Pulmonary artery endothelial cell (primary cell): ENCODE measurements at regions not wholly inside any gene's neighbourhood (a gene's known extent, or its start where the extent isn't known, plus 50 kb on each side); places are given as distances from the start of the nearest gene placed in this dataset.

Source experiments
- DNase-seq: peaks from one replicate; pipeline ENCODE4 v3.0.0-alpha.2; 2011; ENCODE audit warnings: low read depth, low spot score

DNA sequence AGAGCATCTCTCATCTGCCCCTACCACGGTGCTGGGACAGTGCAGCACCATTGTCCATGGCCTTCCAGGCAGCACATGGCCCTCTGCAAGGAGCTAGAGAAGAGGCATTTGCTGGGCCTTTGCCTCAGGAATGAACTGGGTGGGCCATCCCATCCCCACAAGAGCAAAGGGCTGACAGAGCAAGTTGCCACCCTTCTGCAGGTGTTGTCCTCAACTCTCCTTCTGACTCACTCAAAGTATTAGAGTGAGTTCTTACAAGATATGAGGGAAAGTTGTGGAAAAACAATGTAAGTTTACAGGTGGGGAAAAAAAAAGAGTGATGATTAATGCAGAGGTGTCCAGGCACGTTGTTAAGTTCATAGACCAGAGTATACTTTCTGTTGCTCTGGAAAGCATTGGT lies 261.2 kb downstream of the SKIDA1 start:
- no peak for DNase-seq

DNA sequence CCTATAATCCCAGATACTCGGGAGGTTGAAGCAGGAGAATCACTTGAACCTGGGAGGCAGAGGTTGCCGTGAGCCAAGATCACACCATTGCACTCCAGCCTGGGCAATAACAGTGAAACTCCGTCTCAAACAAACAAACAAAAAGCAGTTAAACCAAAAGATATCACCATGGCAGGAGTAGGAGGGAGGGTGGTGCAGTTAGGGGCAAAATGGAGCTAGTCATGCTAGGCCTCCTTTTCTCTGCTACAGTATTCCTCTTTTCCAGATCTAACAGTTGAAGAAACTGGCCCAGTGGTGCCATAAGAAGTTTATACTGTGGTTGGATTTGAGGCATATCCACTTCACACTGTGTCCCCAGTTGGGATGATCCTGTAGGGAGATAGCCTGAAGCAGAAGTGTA lies 261.6 kb downstream of the SKIDA1 start:
- DNase-seq: no peak

DNA sequence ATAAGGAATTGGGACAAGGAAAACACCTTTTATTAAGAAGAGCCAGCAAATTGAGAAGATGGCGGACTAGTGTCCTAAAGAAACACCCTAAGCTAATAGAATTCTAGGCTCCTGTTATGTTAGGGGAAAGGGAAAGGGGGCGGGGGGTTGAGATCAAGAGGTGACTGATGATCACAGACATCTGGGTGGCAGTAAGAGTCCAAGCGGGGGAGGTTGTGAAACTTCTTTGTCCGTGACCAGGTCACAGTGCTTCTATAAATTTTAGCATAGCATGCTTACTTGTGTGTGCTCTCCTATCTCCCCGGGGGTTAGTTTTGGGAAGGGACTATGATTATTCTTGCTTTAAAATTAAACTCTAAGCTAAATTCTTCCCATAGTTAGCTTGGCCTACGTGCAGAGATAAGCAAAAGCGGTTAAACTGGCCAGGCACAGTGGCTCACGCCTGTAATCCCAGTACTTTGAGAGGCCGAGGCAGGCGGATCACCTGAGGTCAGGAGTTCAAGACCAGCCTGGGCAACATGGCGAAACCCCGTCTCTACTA lies 262.1 kb downstream of the SKIDA1 start:
- no peak for DNase-seq

DNA sequence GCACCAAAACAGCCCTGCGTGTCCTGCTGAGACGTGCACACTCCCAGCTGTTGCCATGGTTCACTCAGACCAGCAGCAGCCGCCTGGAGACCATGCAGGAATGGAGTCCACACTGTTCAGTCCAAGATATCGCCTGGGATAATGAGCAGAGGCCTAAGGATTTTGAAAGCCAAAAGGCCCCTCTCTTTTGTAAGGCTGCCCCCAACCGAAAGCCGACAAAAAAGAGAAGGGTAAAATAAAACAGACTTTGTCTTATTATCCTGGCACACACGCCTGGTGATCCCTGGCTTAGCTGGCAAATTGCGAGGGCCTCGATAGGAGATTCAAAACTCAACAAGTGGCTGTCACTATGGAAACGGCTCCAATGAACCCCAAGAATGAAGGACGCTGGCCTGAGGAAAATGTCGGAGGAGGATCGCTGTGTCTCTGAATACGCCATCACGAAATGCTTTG lies 263.6 kb downstream of the SKIDA1 start:
- no peak for DNase-seq

DNA sequence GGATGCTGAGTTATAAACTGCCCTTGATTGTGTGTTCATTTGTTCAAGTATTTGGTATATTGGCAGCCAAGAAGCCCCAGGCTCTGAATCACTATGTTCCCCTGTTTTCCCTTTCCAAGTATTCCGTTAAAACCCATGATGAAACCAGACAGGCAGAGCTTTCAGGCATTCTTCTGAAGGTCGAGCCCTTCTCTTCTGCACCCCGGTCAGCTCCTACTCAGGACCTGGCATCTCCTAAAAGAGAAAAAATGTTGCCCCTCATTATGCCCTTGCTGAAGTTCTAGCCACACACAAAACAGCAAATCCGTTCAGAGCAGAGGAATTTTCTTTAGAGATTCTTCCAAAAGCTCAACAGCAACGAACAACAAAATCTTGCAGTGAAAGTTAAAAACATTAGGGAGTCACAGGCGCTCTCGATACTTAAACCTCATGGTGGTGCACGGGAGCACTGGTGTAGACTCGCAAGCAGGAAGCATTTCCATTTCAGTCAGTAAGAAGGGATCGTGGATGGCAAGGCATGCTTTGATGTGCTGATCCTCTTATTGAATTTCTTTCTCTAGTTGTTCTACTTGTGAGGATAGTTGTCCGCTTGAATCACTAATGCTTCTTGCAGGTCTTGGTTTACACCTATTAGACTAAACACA lies 264.9 kb downstream of the SKIDA1 start:
- DNase-seq: no peak

DNA sequence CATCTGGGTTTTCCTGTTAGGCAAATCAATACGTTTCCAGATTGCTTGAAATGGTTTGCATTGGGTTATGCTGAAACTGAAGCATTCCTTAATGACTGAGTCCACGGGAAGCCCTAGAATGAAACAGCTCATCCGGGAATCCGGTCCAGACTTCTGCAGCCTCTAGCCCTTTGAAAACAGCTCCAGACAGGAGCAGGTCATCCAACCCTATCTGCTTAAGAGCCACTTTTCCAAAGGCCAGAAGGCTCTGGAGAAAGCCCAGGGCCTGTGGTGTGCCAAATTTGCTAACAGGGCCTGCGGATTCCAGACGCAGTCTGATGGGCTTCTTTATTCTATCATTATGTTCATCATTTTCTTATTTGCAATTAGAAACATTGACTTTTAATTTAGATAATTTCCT lies 265.4 kb downstream of the SKIDA1 start:
- no peak for DNase-seq

DNA sequence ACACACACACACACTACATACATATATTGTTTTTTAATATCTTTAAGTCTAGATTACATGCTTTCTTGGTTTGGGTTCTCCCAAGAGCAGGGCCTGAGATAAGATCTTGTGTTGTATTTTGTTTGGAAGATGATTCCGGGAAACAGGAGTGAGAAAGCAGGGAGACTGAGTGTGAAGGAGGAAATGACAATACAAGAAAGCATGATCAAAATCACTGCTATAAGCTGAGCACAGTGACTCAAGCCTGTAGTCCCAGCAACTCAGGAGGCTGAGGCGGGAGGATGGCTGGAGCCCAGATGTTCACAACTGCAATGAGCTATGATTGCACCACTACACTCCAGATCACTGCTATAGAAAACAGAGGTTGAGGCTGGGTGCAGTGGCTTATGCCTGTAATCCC lies 267.6 kb downstream of the SKIDA1 start:
- no peak for DNase-seq

DNA sequence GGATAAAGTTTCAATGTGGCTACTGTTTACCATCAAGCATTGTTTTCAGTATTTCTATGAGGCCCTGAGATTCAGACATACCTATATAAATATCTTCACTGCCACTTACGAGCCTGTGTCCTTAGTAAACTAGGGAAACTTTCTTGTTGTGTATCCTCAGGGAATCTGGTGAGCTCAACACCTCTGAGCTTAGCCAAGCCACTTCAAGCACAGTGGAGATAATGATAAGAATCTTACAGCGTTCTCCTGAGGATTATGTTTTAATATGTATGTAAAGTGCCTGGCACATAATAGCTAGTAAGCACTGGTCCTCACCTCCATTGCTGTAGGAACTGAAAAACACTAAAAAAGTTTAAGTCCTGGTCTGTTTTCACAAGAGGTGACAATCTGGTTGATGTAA lies 268.3 kb downstream of the SKIDA1 start:
- no peak for DNase-seq

DNA sequence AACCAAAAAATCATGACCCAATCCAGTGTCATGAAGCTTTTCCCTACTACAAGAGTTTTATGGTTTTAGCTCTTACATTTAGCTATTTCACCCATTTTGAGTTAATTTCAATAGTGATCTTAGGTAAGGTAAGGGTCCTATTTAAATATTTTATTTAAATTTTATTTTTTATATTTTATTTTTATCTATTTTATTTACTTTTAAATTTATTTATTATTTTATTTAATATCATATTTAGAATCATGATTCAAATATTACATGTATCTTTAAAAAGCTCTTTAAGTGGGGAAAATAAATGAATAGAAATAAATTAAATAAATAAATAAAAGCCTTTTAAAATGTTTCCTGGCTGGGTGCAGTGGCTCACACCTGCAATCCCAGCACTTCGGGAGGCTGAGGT lies 276.0 kb downstream of the SKIDA1 start:
- no peak for DNase-seq

DNA sequence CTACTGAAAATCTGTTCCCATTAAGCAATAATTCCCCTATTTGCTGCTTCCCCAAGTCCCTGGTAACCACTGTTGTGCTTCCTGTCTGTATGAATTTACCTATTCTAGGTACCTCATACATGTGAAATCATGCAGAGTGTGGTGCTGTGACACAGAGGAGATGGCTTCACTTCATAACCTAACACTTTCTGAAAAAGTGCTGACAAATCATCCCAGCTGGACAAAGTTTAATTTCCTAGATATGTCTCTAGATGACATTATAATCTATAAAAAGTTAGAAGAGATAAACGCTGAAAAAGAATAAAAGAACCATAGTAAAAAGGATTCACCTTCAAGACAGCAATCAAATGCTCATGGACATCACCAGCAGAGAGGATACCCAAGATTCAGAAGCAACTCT lies 277.9 kb downstream of the SKIDA1 start:
- DNase-seq: no peak

DNA sequence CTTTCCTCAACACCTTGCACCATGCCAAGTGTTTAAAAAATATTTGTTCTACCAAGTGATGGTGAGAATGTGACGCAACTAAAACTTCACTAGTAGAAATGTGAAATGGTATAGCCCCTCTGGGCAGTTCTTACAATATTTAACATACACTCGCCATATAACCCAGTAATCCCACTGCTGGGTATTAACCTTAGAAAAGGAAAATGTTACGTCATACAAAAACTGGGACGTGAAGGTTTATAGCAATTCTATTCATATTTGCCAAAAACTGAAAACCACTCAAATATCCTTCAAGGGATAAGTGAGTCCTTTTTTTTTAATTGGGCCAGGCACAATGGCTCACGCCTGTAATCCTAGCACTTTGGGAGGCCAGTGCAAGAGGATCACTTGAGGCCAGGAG lies 279.3 kb downstream of the SKIDA1 start:
- DNase-seq: no peak

DNA sequence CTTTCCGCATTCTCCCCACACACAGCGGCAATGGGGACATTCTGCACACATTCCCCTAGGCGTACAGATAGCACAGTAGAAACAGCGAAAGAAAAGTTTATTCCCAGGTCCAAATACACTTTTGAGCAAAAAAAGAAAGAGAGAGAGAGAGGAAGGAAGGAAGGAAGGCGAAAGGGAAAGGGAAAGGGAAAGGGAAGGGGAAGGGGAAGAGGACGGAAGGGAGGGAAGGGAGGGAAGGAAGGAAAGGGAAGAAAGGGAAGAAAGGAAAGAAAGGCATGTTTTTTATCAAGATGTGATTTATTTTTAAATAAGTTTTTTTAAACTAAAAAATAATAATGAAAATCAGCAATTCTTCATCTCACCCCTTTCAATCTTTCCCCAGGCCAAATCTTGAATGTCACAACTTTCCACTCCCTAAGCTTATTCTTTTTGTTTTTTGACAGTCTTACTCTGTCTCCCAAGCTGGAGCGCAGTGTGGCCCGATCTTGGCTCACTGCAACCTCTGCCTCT lies 281.7 kb downstream of the SKIDA1 start:
- DNase-seq: no peak

DNA sequence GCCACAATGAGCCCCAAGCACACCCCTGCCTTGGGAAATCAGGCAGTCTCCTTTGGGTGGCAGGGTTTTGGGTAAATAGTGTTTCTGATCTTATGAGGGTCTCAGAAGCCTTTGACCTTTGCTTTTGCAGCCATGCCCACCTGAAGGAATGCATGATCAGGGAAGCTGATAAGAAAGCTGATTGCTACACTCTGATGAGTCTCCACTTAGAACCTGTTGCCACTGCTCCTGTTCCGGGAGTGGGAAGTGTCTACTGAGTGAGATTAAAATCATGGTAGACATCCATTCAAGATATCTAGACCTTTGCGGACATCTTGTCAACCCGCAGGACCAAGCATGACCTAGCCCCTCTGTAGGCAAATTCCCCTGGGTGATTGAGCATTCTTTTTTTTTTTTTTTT lies 282.6 kb downstream of the SKIDA1 start:
- no peak for DNase-seq

DNA sequence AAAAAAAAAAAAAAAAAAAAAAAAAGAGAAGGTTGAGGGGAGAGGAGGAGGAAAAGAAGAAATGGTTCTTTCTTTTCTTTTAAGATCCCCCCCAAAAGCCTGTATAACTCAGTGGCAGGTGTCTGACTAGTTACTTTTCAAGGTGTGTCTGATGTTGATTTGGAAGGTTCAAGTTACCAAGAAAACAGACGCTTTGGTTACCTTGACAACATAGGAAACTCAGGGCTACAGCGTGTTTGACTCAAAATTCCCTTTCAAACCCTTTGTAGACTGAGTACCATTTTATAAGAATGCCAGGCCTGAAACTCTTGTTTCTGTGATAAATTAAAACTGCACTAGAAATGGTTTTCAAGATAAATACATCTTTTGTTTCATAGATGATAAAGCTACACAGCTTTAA lies 286.8 kb downstream of the SKIDA1 start:
- DNase-seq: no peak

DNA sequence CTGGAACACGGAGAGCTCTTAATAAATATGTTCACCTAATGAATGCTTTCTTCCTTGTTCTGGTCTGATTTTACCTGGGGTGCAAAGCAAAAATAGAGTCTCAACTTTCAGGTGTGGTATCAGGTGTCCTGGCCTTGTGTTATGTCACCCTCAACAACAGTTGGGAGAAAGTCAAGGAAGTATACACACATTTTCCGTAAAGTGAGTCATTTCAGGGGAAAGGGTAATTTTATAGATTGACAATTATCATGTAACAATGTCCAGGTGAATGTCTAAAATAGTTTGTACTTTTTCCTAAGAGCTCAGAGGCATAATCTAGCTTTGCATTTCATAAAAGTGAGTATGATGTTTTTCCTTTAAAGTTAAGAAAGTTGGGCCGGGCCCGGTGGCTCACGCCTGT lies 287.4 kb downstream of the SKIDA1 start:
- no peak for DNase-seq

DNA sequence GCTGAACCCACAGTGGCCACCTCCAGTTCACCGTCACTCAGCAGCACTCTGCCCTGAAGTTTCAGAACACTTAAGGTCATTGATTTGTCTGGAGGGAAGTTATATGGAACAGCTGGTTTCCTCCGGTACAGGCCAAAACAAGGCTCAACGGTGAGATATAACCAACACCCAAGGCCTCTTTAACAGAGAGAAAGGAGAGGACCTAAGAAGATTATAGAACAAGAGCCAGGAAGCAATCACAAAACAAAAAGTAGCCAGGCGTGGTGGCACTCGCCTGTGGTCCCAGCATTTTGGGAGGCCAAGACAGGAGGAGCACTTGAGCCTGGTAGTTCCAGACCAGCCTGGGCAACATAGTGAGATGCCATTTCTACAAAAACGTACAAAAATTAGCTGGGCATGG lies 290.7 kb downstream of the SKIDA1 start:
- DNase-seq: no peak

DNA sequence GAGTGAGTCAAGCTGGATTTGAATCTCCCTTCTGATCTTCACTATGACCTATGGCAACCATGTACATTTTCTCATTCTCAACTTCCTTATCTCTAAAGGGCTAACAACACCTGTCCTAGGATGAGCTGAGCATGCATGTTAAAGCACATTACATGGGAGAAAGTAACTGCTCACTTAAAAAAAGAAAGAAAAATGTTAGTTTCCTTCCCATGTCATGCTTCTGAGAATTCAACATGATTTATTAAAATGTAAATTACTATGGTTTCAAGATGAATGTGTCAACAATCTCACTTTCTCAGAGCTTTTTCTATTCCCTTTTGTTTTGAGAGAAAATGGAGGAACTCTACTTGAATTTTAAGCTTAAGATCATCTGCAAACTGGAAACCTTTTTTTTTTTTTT lies 295.3 kb downstream of the SKIDA1 start:
- DNase-seq: no peak

DNA sequence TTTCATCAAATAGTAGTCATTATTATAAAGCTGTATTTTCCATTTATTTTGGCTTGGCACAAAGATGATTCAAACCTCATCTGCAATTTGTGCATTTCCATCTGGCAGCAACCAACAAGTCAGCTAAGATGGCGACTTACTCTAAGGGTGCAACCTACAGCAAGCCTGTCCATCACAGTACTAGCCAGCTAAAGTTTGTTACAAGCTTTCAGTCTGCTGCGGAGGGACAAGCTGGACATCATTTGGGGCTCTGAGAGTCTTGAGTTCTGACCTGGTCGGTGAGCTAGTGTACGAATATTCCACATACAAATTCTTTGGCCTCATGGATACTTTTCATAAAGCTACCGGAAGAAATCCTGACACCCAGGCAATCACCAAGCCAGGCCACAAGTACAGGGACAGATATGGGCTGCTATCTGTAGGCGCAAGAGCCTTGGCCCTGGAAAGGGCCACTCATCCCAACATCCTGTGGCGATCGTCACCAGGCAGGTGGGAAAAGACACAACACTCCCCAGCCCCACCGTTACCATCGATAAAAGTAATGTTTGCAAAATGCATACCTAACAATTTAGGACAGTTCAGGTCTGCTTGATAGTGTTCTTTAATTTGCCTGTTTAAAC lies 307.6 kb downstream of the SKIDA1 start:
- DNase-seq: no peak

DNA sequence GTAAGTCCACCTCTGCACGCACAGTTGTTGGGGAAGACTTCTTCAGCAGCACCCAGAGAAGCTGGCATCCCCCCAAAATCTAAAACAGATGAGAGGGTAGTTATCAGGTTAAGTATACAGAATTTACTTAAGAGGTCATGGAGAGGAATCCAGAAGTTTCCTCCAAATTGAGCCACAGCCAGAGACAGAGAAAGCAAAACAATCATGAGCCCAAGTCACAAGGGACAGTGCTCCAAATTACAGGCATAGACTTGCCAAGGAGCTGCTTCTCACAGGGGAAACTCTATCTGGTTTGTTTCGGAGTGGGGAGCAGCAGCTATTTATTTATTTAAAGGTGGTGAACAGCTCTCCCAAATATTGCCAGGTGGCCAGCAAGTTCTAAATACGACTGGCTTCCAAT lies 308.4 kb downstream of the SKIDA1 start:
- no peak for DNase-seq

DNA sequence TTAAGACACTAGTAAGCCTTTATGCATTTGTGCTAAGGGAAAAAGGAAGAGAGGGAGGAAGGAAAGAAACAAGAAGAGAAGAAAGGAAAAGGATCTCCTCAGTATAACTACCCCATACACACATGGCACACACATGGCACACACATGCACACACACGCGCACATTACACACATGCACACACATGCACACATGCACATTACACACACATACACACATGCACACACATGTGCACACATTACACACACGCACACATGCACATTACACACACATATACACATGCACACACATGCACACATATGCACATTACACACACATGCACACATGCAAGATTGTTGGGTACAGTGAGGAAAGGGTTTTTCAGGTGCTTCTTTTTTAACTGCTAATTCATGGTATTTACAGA lies 311.2 kb downstream of the SKIDA1 start:
- no peak for DNase-seq

DNA sequence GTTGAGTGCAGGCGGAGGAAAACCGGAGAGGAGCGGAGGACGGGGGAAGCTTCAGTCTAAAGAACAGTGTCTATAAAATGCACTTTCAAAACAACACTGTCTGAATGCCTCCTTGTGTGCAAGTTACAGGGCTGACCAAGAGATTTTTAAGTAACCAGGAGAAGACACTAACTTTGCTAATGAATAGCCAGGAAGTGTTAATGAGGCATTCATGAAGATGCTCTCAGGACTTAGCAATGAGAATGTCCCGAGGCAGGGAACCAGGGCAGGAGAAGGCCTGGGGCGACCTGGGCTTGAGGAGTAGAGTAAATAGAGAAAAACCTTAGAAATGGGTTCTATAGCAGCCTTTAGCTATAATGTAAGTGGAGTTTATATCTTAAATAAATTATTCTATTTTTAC lies 312.1 kb downstream of the SKIDA1 start:
- no peak for DNase-seq

DNA sequence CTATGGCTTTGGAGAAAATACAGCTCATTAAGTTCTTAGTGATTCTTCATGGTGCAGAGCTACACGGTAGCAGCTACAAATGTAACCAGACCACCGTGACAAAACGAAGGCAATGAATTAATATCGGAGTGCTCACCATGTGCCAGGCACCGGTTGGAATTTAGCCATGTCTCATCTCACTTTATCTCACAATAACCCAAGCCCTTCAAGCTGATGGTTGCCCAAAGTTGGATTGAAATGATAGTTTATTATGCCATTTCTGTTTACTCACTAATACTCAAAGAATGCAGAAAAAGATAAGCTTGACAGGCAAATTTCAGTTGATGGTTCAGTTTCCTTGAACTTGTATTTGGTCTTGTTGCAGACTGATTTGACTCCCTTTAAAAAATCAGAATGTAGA lies 312.6 kb downstream of the SKIDA1 start:
- DNase-seq: no peak

DNA sequence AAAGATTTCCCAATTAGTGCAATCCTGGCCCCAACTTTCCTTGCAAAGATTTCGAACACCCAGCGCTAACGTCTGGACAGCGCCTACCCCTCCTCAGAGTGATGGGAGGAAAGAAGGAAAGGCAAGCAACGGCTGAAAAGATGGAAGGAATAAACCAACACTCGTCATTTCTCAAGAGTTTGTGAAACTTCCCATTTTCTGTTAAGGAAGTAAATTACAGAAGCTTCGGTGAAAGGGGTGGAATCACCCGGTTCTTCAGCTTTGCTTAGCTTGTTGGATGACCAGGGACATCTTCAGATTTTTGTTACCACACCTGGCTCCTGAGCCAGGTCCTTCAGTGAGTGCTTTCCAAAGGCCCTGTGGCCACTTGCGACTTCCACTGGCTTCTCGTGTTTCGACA lies 313.1 kb downstream of the SKIDA1 start:
- no peak for DNase-seq
